HL-60 (cell line): ENCODE measurements at regions not wholly inside any gene's neighbourhood (a gene's known extent, or its start where the extent isn't known, plus 50 kb on each side); places are given as distances from the start of the nearest gene placed in this dataset.

Experiments used
- POLR2AphosphoS5 ChIP-seq: IDR thresholded peaks from 2 replicates; pipeline ENCODE4 v1.6.1; 2012; ENCODE audit warnings: low read depth
- TF ChIP-seq, protein P1 (sequence below): IDR thresholded peaks from one replicate; pipeline ENCODE4 v1.5.1; 2011; ENCODE audit warnings: low read length, control low read depth, inconsistent platforms; ENCODE audit not compliant: insufficient read depth
- TF ChIP-seq, protein P2 (sequence below): IDR thresholded peaks from 2 replicates; pipeline ENCODE4 v1.6.1; 2012; ENCODE audit warnings: low read depth; ENCODE audit not compliant: insufficient replicate concordance

DNA sequence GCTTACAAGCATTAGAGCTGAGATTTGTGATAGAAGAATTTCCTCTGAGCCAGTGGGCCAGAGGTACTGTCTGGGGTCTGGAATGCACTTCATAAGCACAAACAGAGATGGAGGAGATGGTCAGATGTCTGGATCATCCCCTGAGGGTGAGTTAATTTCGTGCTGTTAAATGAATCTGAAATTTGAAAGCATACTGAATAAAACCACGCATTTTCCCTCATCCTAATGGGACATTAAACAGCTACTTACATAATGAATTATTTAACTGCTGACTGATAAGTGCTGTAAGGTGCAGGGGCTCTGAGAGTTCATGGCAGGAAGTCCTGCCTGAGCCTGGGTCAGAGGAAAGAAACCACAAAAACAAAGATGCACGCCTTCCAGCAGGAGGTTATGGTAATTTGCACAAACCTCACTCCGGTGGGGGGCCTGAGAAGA is 136.3 kb upstream of the XYLT1 start:
- TF ChIP-seq, protein P1, sequence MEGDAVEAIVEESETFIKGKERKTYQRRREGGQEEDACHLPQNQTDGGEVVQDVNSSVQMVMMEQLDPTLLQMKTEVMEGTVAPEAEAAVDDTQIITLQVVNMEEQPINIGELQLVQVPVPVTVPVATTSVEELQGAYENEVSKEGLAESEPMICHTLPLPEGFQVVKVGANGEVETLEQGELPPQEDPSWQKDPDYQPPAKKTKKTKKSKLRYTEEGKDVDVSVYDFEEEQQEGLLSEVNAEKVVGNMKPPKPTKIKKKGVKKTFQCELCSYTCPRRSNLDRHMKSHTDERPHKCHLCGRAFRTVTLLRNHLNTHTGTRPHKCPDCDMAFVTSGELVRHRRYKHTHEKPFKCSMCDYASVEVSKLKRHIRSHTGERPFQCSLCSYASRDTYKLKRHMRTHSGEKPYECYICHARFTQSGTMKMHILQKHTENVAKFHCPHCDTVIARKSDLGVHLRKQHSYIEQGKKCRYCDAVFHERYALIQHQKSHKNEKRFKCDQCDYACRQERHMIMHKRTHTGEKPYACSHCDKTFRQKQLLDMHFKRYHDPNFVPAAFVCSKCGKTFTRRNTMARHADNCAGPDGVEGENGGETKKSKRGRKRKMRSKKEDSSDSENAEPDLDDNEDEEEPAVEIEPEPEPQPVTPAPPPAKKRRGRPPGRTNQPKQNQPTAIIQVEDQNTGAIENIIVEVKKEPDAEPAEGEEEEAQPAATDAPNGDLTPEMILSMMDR = no peak
- TF ChIP-seq POLR2AphosphoS5 = no peak
- TF ChIP-seq, protein P2, sequence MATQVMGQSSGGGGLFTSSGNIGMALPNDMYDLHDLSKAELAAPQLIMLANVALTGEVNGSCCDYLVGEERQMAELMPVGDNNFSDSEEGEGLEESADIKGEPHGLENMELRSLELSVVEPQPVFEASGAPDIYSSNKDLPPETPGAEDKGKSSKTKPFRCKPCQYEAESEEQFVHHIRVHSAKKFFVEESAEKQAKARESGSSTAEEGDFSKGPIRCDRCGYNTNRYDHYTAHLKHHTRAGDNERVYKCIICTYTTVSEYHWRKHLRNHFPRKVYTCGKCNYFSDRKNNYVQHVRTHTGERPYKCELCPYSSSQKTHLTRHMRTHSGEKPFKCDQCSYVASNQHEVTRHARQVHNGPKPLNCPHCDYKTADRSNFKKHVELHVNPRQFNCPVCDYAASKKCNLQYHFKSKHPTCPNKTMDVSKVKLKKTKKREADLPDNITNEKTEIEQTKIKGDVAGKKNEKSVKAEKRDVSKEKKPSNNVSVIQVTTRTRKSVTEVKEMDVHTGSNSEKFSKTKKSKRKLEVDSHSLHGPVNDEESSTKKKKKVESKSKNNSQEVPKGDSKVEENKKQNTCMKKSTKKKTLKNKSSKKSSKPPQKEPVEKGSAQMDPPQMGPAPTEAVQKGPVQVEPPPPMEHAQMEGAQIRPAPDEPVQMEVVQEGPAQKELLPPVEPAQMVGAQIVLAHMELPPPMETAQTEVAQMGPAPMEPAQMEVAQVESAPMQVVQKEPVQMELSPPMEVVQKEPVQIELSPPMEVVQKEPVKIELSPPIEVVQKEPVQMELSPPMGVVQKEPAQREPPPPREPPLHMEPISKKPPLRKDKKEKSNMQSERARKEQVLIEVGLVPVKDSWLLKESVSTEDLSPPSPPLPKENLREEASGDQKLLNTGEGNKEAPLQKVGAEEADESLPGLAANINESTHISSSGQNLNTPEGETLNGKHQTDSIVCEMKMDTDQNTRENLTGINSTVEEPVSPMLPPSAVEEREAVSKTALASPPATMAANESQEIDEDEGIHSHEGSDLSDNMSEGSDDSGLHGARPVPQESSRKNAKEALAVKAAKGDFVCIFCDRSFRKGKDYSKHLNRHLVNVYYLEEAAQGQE = no peak
